NCI-H2196 treated with DMSO at 0.1 percent for 48 hours (cell line): ENCODE measurements at regions not wholly inside any gene's neighbourhood (a gene's known extent, or its start where the extent isn't known, plus 50 kb on each side); places are given as distances from the start of the nearest gene placed in this dataset.

Experiments used
- DNase-seq: peaks from one replicate; lab custom pipeline; 2025; ENCODE audit not compliant: unreplicated experiment; lab: John Stamatoyannopoulos, UW

DNA sequence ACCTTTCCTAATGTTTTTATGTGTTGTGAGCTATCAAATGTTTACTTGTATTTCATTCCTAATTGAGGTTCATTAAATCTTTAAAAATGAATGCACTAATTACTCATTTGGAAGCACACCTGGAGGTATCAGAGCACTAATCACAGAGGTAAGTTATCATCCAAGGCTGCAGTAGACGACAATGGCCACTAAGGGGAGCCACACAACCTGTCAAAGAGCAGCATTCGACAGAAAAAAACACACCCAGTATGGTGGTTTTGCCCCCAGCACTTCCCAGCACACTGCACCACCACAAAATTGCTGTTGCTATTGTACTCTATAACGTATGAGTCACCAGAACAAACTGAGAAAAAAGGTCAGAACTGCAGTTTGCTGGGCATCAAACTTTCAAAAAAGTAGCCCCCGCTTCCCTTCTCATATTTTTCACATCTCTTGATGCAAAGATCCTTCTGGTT is 205.9 kb upstream of the IGF1R start:
- DNase-seq: peak; percentile 24

GRCh38 chr15:98442901-98443300 is 205.4 kb upstream of the IGF1R start:
- no peak for DNase-seq

DNA sequence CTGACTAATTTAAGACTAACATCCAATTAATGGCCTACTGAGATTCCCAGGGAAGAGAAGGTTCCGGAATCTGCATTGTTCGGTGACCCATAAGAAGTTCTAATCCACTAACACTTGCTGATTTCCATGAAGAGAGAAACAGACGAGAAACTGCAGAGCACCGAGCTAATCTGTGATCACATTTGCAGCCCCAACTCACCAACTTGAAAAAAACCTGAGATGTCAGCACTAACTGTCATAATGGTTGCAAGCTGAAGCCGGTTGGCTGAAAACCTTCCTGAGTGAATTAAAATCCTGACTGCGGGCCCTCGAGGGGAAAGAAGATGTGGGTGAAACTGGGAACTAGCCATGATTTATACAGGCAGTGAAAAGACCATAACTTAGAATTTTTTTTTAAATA is 204.8 kb upstream of the IGF1R start:
- no peak for DNase-seq

GRCh38 chr15:98444138-98444537 is 204.2 kb upstream of the IGF1R start:
- DNase-seq: no peak

DNA sequence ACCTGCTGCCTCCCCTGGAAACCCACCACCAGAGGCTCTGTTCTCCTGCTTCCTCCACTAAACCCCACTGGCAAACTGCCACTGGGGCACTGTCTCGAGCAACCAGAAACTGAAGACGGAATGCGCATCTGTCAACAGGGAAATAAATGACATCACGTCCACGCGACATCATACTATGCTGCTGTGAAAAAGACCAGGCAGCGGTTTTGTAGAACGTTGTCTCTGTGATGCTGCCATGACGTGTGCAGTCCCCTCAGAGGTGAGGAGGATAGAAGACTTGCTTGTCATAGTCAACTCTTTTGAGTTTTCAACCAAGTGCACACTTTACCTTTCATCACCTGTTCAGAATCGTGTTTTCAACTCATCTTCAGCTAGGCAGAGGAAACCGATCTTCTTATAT is 203.0 kb upstream of the IGF1R start:
- no peak for DNase-seq

GRCh38 chr15:98446083-98446482 is 202.3 kb upstream of the IGF1R start:
- DNase-seq: no peak

GRCh38 chr15:98447069-98447468 is 201.3 kb upstream of the IGF1R start:
- DNase-seq: no peak

DNA sequence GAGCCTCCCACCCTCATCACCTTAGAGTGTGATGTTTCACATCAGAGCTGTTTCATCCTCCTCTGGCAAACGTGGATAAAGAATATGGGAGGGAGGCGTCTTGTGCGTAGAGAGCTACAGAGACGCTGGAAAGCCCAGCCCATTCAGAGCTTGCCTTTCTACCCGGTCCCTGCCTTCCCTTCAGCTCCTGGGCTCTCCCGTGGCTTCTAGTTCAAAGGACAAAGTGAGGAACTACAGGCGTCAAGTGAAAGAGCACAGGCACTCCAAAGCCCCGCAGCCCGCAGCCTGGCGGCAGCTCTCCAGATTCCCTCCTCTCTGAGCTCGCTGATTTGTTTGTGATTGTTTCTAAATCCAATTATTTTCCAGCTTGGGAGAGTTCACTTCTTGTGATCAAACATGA is 197.1 kb upstream of the IGF1R start:
- DNase-seq: no peak

- DNase-seq: no peak
These were observed 196.1 kb upstream of the IGF1R start for GRCh38 chr15:98452238-98452637.

DNA sequence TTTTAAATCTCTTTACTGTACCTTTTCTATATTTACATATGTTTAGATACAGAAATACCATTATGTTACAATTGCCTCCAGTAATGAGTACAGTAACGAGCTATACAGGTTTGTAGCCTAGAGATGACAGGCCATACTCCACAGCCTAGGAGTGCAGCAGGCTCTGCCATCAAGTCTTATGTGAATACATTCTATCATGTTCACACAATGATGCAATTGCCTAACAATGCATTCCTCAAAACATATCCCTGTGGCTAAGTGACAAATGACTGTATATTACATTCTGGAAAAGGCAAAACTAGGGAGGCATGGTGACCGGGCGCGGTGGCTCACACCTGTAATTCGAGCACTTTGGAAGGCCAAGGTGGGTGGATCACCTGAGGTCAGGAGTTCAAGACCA is 192.4 kb upstream of the IGF1R start:
- DNase-seq: no peak

GRCh38 chr15:98476559-98476958 is 171.8 kb upstream of the IGF1R start:
- DNase-seq: no peak

GRCh38 chr15:98480844-98481243 is 167.5 kb upstream of the IGF1R start:
- no peak for DNase-seq

GRCh38 chr15:98483575-98484130 is 164.7 kb upstream of the IGF1R start:
- no peak for DNase-seq

GRCh38 chr15:98484914-98485313 is 163.4 kb upstream of the IGF1R start:
- DNase-seq: no peak

DNA sequence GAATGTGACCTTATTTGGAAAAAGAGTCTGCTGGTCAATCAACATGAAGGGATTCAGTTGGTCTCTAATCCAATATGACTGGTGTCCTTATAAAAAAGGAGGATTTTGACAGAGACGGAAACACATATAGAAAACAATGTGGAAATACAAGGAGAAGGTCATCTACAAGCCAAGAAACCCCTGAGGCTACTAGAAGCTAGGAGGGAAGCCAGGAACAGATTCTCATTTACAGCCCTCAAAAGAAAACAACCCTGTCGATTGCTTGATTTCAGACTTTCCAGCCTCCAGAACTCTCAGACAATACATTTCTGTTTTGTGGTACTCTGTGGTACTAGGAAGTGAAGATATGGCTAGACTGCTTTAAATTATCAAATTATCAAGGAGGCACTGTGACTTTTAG is 162.9 kb upstream of the IGF1R start:
- no peak for DNase-seq

GRCh38 chr15:98493966-98494511 is 154.3 kb upstream of the IGF1R start:
- no peak for DNase-seq

DNA sequence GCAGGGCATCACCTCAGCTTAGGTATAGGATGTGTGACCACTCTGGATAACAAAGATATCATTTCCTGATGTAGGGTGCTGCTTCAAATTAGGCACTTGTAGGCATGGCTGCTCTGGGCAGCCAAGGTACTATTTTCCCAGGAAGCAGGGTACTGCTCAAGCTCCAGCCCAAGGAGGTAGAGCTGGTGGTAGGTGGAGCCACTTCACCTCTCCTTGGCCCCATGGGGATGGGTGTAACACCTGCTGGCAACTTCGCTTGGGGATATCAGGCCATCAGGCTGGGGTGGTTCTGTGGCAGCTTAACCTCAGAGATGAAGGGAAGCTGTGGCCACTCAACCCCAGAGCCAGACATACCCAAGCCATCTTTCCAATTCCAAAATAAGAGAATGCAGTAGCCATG is 147.1 kb upstream of the IGF1R start:
- no peak for DNase-seq

DNA sequence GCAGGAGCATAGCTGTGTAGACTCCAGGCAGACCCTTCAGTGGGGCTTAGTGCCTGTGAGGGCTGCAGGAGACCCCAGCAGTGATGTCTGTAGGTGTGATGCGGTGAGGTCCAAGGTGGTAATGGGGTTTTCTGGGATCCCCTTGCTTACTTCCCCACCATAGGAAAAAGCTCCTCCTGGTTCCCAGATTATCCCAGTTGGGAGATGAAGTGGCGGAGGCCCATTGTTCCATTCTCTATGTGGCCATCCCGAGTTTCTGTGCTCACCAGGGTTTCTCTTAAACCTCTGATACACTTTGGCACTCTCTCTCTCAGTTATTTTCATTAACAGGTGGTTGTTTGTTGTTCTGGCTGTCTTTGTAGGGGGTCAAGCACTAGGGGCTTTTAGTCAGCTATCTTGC is 146.7 kb upstream of the IGF1R start:
- DNase-seq: no peak

- DNase-seq: no peak
These were observed 144.4 kb upstream of the IGF1R start for GRCh38 chr15:98503970-98504369.

GRCh38 chr15:98504998-98505397 is 143.3 kb upstream of the IGF1R start:
- no peak for DNase-seq

DNA sequence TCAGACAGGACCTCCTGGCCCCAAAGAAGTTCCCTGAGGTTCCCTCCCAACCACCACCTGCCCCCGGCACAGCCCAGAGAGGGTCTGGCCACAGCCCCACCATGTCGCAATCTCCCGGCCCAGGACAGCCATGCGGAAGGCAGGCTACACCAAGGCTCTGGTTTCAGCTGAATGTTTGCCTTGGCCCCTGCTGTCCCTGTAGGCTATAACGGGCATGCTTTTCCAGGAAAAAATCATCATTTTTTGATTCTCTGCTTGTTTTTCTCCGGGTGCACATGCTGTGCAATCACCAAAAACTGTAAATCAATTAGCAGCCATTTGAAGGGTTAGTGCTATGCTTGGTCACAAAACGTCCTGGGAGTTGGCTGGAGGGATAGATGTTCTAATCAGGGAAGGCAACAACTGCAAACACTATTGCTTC is 142.7 kb upstream of the IGF1R start:
- no peak for DNase-seq

GRCh38 chr15:98506172-98506571 is 142.2 kb upstream of the IGF1R start:
- no peak for DNase-seq

DNA sequence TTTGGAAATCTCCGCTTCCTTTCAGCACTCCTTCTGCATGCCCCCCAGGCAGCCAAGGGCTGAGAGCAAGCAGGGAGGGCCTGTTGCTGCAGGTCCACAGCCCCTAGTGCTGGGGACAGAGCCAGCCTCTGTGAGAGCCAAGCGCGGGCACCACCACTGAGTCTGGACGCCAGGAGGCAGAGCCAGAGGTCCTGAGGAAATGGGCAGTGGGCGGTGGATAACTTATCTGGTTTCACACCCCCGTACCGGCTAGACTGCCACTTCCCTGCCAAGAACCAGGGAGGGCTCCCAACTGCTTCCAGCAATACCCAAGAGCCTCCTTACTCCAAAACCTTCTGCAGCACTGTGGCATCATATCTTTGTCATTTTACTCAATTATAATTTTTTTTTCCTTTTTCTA is 141.6 kb upstream of the IGF1R start:
- DNase-seq: no peak
